ENCODE measurements at regions not wholly inside any gene's neighbourhood (a gene's known extent, or its start where the extent isn't known, plus 50 kb on each side); places are given as distances from the start of the nearest gene placed in this dataset.

DNA sequence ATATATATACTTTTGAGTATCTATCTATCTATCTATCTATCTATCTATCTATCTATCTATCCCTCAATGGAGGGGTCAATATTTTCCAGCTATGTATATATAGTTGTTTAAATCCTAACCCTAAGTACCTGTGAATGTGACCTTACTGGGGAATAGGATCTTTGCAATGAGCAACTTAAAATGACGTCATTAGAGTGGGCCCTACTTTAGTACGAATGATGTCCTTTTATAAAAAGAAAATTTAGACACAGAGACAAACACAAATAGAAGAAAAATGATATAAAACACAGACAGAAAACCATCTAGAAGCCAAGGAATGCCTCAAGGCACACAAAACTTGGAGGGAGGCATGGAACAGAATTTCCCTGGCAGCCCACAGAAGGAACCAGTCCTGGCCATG is 2283.7 kb downstream of the NCAM2 start:
- H3K4me1 Mint-ChIP-seq (ENCODE audit: low read depth) = no peaks in the 10 kb centered on the region

DNA sequence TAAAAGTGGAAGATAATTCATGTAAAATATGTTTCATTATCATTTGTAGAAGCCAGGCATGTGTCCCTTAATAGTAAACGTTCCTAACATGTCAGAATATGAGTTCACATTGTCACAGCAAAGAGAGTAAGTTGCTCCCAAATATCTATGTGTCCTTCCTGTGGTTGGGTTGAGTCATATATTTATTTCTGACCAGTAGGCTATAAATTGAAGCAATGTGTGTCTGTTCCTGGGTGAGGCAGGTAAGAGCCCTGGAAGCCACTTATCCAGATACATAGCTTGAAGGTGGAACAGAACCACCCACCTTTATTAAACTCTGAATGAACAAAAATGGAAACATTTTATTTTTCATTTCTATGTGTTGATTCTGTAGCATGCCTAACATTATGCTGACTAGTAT is 2251.6 kb downstream of the NCAM2 start:
- Mint-ChIP-seq H3K4me3 (ENCODE audit: unreplicated experiment) (no peak overlapping the region), H3K27me3 (ENCODE audit: low read depth) (no peaks in the 10 kb centered on the region), H3K27ac (ENCODE audit: unreplicated experiment) (no peak overlapping the region), H3K4me1 (ENCODE audit: low read depth) (peaks cover 9% of the 10 kb centered on the region), H3K9me3 (ENCODE audit: low read depth) (peaks cover 18% of the 10 kb centered on the region), H3K36me3 (ENCODE audit: low read depth) (no peaks in the 10 kb centered on the region)
- TF ChIP-seq, protein P1, sequence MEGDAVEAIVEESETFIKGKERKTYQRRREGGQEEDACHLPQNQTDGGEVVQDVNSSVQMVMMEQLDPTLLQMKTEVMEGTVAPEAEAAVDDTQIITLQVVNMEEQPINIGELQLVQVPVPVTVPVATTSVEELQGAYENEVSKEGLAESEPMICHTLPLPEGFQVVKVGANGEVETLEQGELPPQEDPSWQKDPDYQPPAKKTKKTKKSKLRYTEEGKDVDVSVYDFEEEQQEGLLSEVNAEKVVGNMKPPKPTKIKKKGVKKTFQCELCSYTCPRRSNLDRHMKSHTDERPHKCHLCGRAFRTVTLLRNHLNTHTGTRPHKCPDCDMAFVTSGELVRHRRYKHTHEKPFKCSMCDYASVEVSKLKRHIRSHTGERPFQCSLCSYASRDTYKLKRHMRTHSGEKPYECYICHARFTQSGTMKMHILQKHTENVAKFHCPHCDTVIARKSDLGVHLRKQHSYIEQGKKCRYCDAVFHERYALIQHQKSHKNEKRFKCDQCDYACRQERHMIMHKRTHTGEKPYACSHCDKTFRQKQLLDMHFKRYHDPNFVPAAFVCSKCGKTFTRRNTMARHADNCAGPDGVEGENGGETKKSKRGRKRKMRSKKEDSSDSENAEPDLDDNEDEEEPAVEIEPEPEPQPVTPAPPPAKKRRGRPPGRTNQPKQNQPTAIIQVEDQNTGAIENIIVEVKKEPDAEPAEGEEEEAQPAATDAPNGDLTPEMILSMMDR (IDR thresholded peaks at IDR 0.05) = no peak
- DNase-seq (ENCODE audit: low spot score) = no peak

More for the DNA sequence above, 2283.7 kb downstream of the NCAM2 start:
- Mint-ChIP-seq H3K9me3 (ENCODE audit: low read depth) (peaks cover 29% of the 10 kb centered on the region), H3K36me3 (ENCODE audit: low read depth) (no peaks in the 10 kb centered on the region), H3K27ac (ENCODE audit: unreplicated experiment) (no peak overlapping the region), H3K4me3 (ENCODE audit: unreplicated experiment) (no peak overlapping the region), H3K27me3 (ENCODE audit: low read depth) (no peaks in the 10 kb centered on the region)
- DNase-seq (ENCODE audit: low spot score) = no peak
- TF ChIP-seq, protein P1 (IDR thresholded peaks at IDR 0.05) = no peak

DNA sequence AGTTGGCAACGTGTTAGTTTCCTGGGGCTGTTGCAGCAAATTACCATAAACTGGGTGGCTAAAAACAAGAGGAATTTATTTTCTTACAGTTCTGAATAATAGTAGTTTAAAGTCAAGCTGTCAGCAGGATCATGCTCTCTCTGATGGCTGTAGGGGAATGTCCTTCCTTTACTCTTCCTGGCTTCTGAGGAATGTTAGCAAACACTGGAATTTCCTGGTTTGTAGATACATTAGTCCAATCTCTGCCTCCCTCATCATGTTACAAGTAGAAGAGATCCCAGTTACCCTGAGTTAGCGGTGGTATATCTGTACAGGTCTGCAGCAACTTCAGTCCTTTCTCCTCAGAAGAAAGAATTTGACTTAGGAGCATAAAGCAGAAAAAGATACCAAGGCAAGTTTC is 2249.1 kb downstream of the NCAM2 start:
- peaks cover 9% of the 10 kb centered on the region for H3K4me1 Mint-ChIP-seq (ENCODE audit: low read depth)
- H3K27ac Mint-ChIP-seq (ENCODE audit: unreplicated experiment) = no peak overlapping the region
- H3K9me3 Mint-ChIP-seq (ENCODE audit: low read depth) = peaks cover 24% of the 10 kb centered on the region
- H3K36me3 Mint-ChIP-seq (ENCODE audit: low read depth) = no peaks in the 10 kb centered on the region
- H3K27me3 Mint-ChIP-seq (ENCODE audit: low read depth) = no peaks in the 10 kb centered on the region
- DNase-seq (ENCODE audit: low spot score) = no peak
- TF ChIP-seq, protein P1 (IDR thresholded peaks at IDR 0.05) = no peak
- H3K4me3 Mint-ChIP-seq (ENCODE audit: unreplicated experiment) = no peak overlapping the region

DNA sequence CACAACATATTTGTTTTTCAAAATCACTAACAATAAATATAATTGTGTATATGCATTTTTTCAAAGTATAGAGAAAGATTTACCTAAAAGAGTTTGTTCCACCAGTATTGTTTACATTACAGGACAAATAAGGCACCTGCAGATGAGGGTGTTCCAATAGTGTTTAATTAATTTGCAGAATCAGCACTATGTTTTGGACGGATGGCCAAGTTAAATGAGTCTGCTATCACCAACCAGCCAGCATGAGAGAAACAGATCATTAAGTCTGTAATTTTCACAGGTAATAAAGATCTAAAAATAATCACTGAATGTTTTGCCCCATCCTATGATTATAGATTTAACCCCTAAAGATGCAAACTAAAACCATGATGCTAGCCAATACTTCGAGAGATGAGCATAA is 2247.0 kb downstream of the NCAM2 start:
- Mint-ChIP-seq H3K27ac (ENCODE audit: unreplicated experiment) (no peak overlapping the region), H3K36me3 (ENCODE audit: low read depth) (no peaks in the 10 kb centered on the region), H3K4me1 (ENCODE audit: low read depth) (peaks cover 5% of the 10 kb centered on the region), H3K27me3 (ENCODE audit: low read depth) (no peaks in the 10 kb centered on the region), H3K4me3 (ENCODE audit: unreplicated experiment) (no peak overlapping the region), H3K9me3 (ENCODE audit: low read depth) (peaks cover 21% of the 10 kb centered on the region)
- TF ChIP-seq, protein P1 (IDR thresholded peaks at IDR 0.05) = no peak
- DNase-seq (ENCODE audit: low spot score) = no peak

DNA sequence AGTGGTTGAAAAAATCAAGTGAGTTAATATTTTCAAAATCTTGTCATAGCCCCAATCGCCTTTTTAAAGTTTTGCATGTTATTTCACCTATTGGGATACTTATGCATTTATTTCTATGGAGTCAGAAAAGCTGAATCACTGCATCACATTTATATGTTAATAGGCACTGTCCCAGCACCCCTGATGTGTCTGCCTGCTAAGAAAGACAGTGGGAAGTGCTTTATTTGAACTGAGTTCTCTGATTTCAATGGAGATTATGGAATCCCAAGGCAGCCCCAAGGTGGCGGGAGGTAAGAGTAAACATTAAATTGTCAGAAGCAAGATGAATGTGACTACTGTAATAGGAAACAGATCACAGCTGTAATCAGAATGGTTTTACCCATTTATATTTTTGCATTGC is 2225.7 kb downstream of the NCAM2 start:
- TF ChIP-seq, protein P1 (IDR thresholded peaks at IDR 0.05) = no peak
- H3K27ac Mint-ChIP-seq (ENCODE audit: unreplicated experiment) = no peak overlapping the region
- no peaks in the 10 kb centered on the region for H3K4me1 Mint-ChIP-seq (ENCODE audit: low read depth)
- H3K4me3 Mint-ChIP-seq (ENCODE audit: unreplicated experiment) = no peak overlapping the region
- no peak for DNase-seq (ENCODE audit: low spot score)
- no peaks in the 10 kb centered on the region for H3K36me3 Mint-ChIP-seq (ENCODE audit: low read depth)
- no peaks in the 10 kb centered on the region for H3K27me3 Mint-ChIP-seq (ENCODE audit: low read depth)
- H3K9me3 Mint-ChIP-seq (ENCODE audit: low read depth) = peaks cover 23% of the 10 kb centered on the region

All from chondrocyte (in vitro differentiated cells).